SK-MEL-5 (cell line): ENCODE measurements at regions not wholly inside any gene's neighbourhood (a gene's known extent, or its start where the extent isn't known, plus 50 kb on each side); places are given as distances from the start of the nearest gene placed in this dataset.

Source experiments
- DNase-seq: peaks from one replicate; pipeline ENCODE4 v3.0.0-alpha.2; 2016; ENCODE audit warnings: low read depth, low spot score
- in situ Hi-C: cut with HindIII; loops from 2 replicates; pipeline ENCODE4 v1.10.0; 2016; ENCODE audit warnings: low sequenced_read_pairs, high pct_unique_total_duplicates, low pct_unique_long_range_greater_than_20kb

DNA sequence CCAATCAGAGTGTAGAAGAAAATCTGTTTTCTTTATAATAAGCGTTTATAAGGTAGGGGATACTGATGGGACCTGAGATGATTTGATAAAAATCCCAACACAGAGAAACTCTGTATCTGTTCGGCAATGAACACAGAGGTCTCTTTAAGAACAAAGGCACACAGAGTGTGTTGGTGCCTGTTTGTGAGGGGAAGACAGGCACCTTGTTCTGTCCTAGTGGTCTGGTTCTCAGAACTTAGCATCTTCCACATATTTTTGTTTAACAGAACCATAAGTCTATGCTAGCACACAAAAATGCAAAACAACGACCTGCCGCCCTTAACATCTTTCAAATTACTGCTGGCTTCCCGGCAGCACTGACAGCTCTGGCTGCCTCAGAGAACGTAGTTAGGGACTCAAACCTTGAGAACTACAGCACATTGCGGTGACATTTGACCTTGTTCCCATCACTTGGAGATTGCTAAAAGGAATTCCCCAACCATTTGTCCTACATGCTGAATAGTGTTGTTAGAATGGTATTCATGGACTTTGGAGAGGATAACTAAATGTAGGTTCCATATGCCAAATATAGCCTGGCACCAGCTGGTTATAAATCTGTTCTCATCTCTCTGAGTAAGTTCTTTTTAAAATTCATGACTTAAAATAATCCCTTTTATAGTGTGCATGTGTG is 871.7 kb upstream of the TYRP1 start:
- in situ Hi-C loops, result no loop called here
- no peak for DNase-seq

DNA sequence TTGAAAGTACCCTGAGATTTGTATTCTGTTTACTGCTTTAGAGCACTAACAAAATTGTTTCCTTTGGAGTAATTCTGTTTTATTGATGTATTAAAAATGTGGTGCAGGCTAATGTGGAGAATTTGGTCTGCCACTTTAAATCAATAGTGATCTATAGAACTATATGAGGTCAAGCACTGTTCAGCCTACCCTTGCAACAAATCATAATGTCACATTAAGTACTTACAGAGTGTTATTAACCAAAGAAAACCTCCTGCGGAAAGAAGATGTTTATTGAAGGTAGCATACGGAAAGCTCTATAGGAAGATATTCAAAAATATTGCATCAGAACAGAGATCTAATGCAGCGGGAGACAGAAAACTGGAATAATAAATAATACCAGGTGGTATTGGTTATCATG is 865.0 kb upstream of the TYRP1 start:
- in situ Hi-C loops, result no loop called here
- DNase-seq, result no peak

- no peak for DNase-seq
- in situ Hi-C loops, result no loop called here
Measured at GRCh38 chr9:11833056-11833455, 860.1 kb upstream of the TYRP1 start.

DNA sequence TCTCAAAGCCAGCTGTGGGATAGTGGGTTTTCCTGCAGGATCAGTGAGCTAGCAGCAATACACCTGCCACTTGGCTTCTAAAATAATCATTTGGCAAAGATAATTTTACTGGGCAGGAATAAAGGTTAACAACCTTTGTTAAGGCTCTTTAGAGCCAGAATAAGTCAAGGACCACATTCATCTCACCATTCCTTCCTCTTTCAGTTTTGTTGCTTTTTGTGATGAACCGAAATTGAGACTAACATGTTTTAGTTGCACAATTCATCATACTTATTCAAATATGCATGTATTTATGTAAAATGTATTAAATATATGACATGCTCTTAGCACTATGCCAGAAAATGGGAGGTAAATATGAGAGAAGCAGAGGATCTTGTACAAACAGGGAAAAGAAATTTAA is 824.4 kb upstream of the TYRP1 start:
- DNase-seq, result no peak
- in situ Hi-C loops, result no loop called here

DNA sequence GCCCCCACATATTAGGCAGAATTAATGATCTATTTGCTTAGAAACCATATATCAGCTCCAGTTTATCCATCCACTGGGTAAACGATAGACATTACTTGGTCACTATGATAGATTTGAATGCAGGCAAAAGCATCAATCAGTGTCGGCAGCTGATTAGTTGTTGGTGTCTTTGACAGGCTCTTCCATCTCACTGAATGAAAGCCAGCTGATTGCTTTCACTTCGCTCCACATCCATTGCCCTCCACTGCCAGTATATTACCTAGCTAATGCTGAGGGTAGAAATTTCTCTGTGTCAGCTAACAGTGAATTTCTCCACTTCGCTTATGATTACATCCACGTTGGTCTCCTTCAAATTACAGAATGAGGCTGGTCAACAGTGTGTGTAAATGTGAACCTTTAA is 821.3 kb upstream of the TYRP1 start:
- no peak for DNase-seq
- in situ Hi-C loops, result no loop called here

DNA sequence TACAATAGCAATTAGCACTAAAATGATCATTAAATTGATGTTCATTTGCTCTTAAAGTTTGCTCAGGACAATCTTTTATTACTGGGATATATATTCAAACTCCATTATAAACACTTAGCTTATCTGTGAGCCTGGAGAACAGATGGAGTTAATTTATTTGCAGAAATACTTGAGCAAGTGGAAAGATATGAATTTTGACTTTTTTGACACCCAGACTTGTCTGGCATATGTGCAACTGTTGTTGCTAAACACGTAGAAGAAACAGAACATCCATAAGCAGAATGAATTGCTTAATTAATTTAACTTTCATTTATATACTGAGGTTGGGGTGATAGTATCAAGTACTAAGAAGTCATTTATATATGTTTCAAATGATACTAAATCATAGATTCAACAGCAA is 820.7 kb upstream of the TYRP1 start:
- DNase-seq, result no peak
- in situ Hi-C loops, result no loop called here

GRCh38 chr9:11874414-11874813 is 818.8 kb upstream of the TYRP1 start:
- DNase-seq, result no peak
- in situ Hi-C loops, result no loop called here

GRCh38 chr9:11892401-11892800 is 800.8 kb upstream of the TYRP1 start:
- DNase-seq, result no peak
- in situ Hi-C loops, result no loop called here

DNA sequence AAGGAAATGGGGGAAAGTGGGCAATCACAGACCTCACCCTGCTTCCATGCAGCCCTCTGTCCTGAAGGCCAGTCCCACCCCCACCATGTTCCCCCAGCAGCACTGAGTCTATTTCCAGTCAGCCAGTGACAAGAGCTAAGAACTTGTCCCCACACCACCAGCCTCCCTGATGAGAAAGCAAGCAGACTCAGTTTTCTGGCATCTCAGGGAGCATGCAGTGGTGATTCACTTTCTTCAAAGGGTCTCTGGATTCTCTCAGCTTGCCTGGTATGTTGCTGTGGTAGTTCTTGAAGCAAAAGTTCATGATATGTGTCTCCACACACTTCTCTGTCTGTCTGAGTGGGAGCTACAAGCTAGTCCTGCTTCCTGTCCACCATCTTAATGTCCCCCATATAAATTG is 799.9 kb upstream of the TYRP1 start:
- DNase-seq, result no peak
- in situ Hi-C loops, result no loop called here

DNA sequence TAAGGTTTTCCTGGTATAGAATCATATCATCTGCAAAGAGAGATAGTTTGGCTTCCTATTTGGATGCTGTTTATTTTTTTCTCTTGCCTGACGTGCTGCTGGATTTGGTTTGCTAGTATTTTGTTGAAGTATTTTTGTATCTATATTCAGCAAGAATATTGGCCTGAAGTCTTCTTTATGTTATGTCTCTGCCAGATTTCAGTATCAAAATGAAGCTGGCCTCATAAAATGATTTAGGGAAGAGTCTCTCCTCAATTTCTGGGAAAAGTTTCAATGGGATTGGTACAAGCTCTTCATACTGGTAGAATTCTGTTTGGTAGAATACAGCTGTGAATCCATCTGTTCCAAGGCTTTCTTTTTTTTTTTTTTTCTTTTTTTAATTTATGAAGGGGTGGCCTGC is 799.0 kb upstream of the TYRP1 start:
- in situ Hi-C loops, result no loop called here
- DNase-seq, result no peak

DNA sequence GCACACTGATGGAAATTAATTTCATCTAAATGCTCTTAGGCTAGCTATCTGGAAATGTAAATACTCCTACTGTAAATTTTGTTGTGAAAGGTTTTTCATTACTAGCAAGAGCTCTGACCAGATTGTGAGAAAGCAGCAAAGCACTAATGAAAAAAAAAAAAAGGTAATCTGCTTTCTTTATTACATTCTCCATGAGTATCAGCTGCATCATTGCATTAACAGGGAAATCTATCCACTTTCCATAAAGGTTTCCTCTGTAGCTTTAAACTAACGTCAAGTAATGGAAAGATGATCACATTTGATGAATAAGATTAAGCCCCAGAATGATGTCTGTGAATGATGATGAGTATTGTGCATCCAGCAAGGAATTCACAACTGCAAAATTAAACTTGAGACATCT is 790.6 kb upstream of the TYRP1 start:
- no peak for DNase-seq
- in situ Hi-C loops, result no loop called here

- no peak for DNase-seq
- in situ Hi-C loops, result no loop called here
Measured at GRCh38 chr9:11915699-11916098, 777.5 kb upstream of the TYRP1 start.

- no peak for DNase-seq
- in situ Hi-C loops, result no loop called here
Measured at GRCh38 chr9:11928871-11929321, 764.3 kb upstream of the TYRP1 start.

- in situ Hi-C loops, result no loop called here
- no peak for DNase-seq
Measured at GRCh38 chr9:11931109-11931508, 762.1 kb upstream of the TYRP1 start.

DNA sequence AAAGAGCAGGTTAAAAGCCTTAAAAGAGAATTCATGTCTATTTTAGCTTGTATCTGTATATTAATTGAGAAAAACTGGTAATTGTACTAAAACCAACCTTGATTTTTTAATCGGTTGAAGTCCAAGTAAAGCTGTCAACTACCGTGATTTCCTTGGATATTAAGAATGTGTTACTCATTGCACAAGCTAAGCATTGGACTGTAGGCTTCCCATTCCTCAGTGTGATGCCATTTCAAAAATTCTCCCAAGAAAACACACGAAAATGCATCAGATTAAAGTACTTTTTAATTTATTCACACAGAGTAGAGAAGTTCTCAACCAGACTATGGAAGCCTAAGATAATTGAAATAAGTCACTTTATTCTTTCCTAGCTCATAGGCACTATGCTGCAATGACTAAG is 761.4 kb upstream of the TYRP1 start:
- in situ Hi-C loops, result no loop called here
- DNase-seq, result no peak

GRCh38 chr9:11933926-11934325 is 759.3 kb upstream of the TYRP1 start:
- DNase-seq, result no peak
- in situ Hi-C loops, result no loop called here

DNA sequence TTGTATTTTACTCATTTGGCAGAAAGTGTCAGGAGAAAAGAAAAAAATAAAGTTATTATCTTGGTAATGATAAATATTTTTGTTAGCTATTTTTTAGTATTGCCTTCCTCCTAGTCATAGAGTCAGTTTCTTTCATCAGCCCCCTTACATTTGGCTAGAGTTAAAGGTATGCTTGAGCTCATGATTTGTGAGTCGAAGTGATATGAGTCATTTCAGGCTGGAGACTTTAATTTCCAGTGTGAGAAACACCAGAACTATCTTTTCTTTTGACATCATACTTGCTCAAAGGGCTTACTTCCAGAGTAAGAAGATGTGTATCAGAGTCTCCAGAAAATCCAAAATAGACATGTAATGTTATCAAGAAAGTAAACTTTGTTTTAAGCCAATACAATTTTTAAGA is 746.7 kb upstream of the TYRP1 start:
- DNase-seq, result no peak
- in situ Hi-C loops, result no loop called here

DNA sequence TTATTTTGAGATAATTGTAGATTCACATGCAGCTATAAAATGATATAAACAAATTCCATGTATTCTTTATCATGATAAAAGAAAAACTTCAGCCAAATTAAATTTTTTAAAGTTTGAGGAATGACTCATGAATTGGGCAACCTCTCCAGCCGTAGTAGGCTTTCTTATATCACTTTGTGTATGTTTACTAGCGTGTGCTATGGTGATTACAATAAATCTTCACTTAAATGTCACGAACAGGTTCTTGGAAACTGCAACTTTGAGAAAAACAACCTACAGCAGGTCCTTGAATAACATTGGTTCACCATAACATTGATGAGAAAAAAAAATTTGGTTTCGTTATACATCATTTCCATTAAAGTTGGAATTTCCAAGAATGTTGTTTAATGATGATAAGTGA is 730.9 kb upstream of the TYRP1 start:
- in situ Hi-C loops, result no loop called here
- no peak for DNase-seq

- no peak for DNase-seq
- in situ Hi-C loops, result no loop called here
Measured at GRCh38 chr9:11966786-11967185, 726.4 kb upstream of the TYRP1 start.

DNA sequence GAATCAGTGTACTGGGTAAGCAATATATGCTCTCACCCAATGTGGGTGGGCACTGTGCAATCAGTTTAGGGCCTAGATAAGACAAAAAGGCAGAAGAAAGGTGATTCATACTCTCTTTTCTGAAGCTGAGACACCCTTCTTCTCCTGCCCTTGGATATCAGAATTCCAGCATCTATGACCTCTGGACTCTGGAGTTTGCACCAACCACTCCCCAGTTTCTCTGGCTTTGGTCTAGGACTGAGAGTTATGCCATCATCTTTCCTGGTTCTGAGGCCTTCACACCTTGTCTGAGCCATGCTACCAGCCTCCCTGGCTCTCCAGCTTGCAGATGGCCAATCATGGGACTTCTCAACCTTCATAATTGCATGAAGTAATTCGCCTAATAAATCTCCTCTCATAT is 724.6 kb upstream of the TYRP1 start:
- DNase-seq, result no peak
- in situ Hi-C loops, result no loop called here
